K562 (cell line): ENCODE measurements at regions not wholly inside any gene's neighbourhood (a gene's known extent, or its start where the extent isn't known, plus 50 kb on each side); places are given as distances from the start of the nearest gene placed in this dataset.
A peak's percentile ranks its signal among the peaks of the same experiment; 100 is the strongest.

Experiments used
- ATAC-seq: fragments of 200-7000 bp; cut with Tn5 transposase; 3 replicates; pipeline ENCODE4 v1.9.1; 2020; ENCODE audit warnings: moderate library complexity
- BruUV-seq: library from RNA; stranded (reverse); fragments of 400-500 nt; replicated peaks from 2 replicates; lab custom pipeline; 2021; lab: Mats Ljungman, UMichigan
- CTCF ChIA-PET: fragments of 300-600 bp; formaldehyde crosslinking; extraction: SDS; loops from one replicate; lab custom pipeline; 2021; ENCODE audit warnings: low intra/inter-chr PET ratio; lab: Yijun Ruan, JAX
- POLR2A ChIA-PET: fragments of 300-600, 350-650 bp; sonication (Branson Sonifier 250); formaldehyde crosslinking; extraction: SDS; loops from one replicate; lab custom pipeline; 2021; ENCODE audit warnings: antibody characterized with exemption, inconsistent platforms; lab: Yijun Ruan, JAX
- DNase-seq, 4 experiments: peaks; one replicate each; pipeline versions ENCODE4 v3.0.0 to v3.0.0-alpha.2; 2011 to 2018; ENCODE audit warnings: low spot score in 3 of 4, mixed read lengths in 3 of 4; ENCODE audit errors: extremely low read depth in 1 of 4
- FAIRE-seq: peaks from 2 replicates; lab custom pipeline; 2011; peaks lifted over from hg19 to GRCh38; lab: Jason Lieb, UNC
- H2AFZ ChIP-seq: 2 replicates; pipeline ENCODE4 v1.6.0; 2011; ENCODE audit warnings: low read depth, low read length, control low read depth, inconsistent platforms
- H3K27ac ChIP-seq: fragments of 200-600 bp; 3 replicates; pipeline ENCODE4 v1.8.0; 2011; ENCODE audit warnings: low read depth, mild to moderate bottlenecking, control low read depth, inconsistent platforms, low read length, moderate library complexity, mixed read lengths; ENCODE audit errors: extremely low read depth
- H3K27me3 ChIP-seq, 2 experiments: fragments of 300-600 bp in 1 of 2; 2 replicates in 1 of 2; 3 replicates in 1 of 2; pipeline versions ENCODE4 v1.6.0 to v1.8.0; 2011; ENCODE audit warnings: inconsistent platforms in 2 of 2, low read length in 2 of 2, mild to moderate bottlenecking in 1 of 2, mixed read lengths in 1 of 2, moderate library complexity in 1 of 2; ENCODE audit not compliant: control insufficient read depth in 2 of 2, insufficient read depth in 2 of 2
- H3K36me3 ChIP-seq: fragments of 300-600 bp; 3 replicates; pipeline ENCODE4 v1.8.0; 2011; ENCODE audit warnings: mild to moderate bottlenecking, low read length, inconsistent platforms; ENCODE audit not compliant: control insufficient read depth, insufficient read depth
- H3K4me1 ChIP-seq, 2 experiments: fragments of 200-600 bp in 1 of 2; replicated peaks in 1 of 2; 2 replicates in 1 of 2; 3 replicates in 1 of 2; pipeline versions ENCODE4 v1.5.1 to v1.8.0; 2011; ENCODE audit warnings: inconsistent platforms in 2 of 2, low read length in 2 of 2, mild to moderate bottlenecking in 1 of 2, mixed read lengths in 1 of 2, moderate library complexity in 1 of 2; ENCODE audit not compliant: control insufficient read depth in 2 of 2, insufficient read depth in 2 of 2
- H3K4me2 ChIP-seq: 2 replicates; pipeline ENCODE4 v1.6.1; 2011; ENCODE audit warnings: low read length, control low read depth, inconsistent platforms, mixed read lengths; ENCODE audit not compliant: insufficient read depth
- H3K4me3 ChIP-seq: fragments of 200-600 bp; sonication (generic), shearing (Covaris generic); 2 replicates; pipeline ENCODE4 v1.5.1; 2016; ENCODE audit warnings: control low read depth, inconsistent platforms
- H3K79me2 ChIP-seq: fragments of 200-600 bp; 3 replicates; pipeline ENCODE4 v1.8.0; 2011; ENCODE audit warnings: low read length, inconsistent platforms; ENCODE audit not compliant: control insufficient read depth, insufficient read depth
- H3K9ac ChIP-seq, 2 experiments: 2 replicates each; pipeline versions ENCODE4 v1.6.0 to v1.6.1; 2011; ENCODE audit warnings: low read depth in 2 of 2, low read length in 2 of 2, control low read depth in 1 of 2, inconsistent platforms in 1 of 2, mild to moderate bottlenecking in 1 of 2, mixed read lengths in 1 of 2; ENCODE audit not compliant: insufficient read depth in 1 of 2
- H3K9me1 ChIP-seq: one replicate; pipeline ENCODE4 v1.6.0; 2011; ENCODE audit warnings: inconsistent platforms, mild to moderate bottlenecking, low read length, moderate library complexity; ENCODE audit not compliant: control insufficient read depth, insufficient read depth
- H3K9me3 ChIP-seq: replicated peaks from 2 replicates; pipeline ENCODE4 v1.5.1; 2011; ENCODE audit warnings: low read depth, low read length, inconsistent platforms; ENCODE audit not compliant: control insufficient read depth, insufficient read depth
- H4K20me1 ChIP-seq: replicated peaks from 2 replicates; pipeline ENCODE4 v1.6.1; 2011; ENCODE audit warnings: low read length, inconsistent platforms, mixed read lengths; ENCODE audit not compliant: control insufficient read depth, insufficient read depth
- BDP1 ChIP-seq: IDR thresholded peaks from 3 replicates; pipeline ENCODE4 v1.6.1; 2011; ENCODE audit not compliant: insufficient read length, insufficient read depth
- CBX1 ChIP-seq: sonication (generic); IDR thresholded peaks from 2 replicates; pipeline ENCODE4 v1.6.1; 2016; ENCODE audit warnings: antibody characterized with exemption, low read depth, mild to moderate bottlenecking
- DDX20 ChIP-seq: fragments of 450-650 bp; IDR thresholded peaks from 2 replicates; pipeline ENCODE4 v1.6.1; 2016; ENCODE audit warnings: missing genetic modification characterization, low read depth, mild to moderate bottlenecking, missing compliant biosample characterization, moderate library complexity
- DIDO1 ChIP-seq: fragments of 450-650 bp; IDR thresholded peaks from 2 replicates; pipeline ENCODE4 v1.6.1; 2016; ENCODE audit warnings: low read depth, missing biosample characterization, missing genetic modification characterization
- DMBX1 ChIP-seq: fragments of 250-450 bp; sonication (Bioruptor Pico); IDR thresholded peaks from 2 replicates; pipeline ENCODE4 v1.8.0; 2022; ENCODE audit warnings: inconsistent platforms, mild to moderate bottlenecking, moderate library complexity, borderline replicate concordance
- EP400 ChIP-seq: fragments of 450-650 bp; IDR thresholded peaks from 2 replicates; pipeline ENCODE4 v1.6.1; 2017; ENCODE audit warnings: antibody characterized with exemption, mild to moderate bottlenecking, moderate library complexity
- ETS2 ChIP-seq: IDR thresholded peaks from 2 replicates; pipeline ENCODE4 v1.6.1; 2016; ENCODE audit warnings: borderline replicate concordance, missing genetic modification characterization, mild to moderate bottlenecking, moderate library complexity, missing compliant biosample characterization; ENCODE audit not compliant: poor library complexity, severe bottlenecking
- GABPA ChIP-seq: fragments of 200-800 bp; sonication (Bioruptor generic); conservative IDR thresholded peaks from 2 replicates; pipeline ENCODE4 v1.6.1; 2016; ENCODE audit warnings: low read depth, missing genetic modification characterization, missing compliant biosample characterization
- HNRNPK ChIP-seq: fragments of 200-400 bp; formaldehyde crosslinking; IDR thresholded peaks from one replicate; pipeline ENCODE4 v1.6.1; 2018; ENCODE audit warnings: mild to moderate bottlenecking, low read depth, low read length; ENCODE audit not compliant: poor library complexity, severe bottlenecking
- MTA1 ChIP-seq: fragments of 450-650 bp; IDR thresholded peaks from 2 replicates; pipeline ENCODE4 v1.6.1; 2017; ENCODE audit warnings: borderline replicate concordance
- MYNN ChIP-seq, 2 experiments: sonication (generic); formaldehyde crosslinking in 1 of 2; IDR thresholded peaks; 2 replicates each; pipeline versions ENCODE4 v1.5.0 to v1.6.1; 2016 to 2020; ENCODE audit warnings: antibody characterized with exemption in 1 of 2, missing genetic modification reagents in 1 of 2
- NFE2 ChIP-seq: IDR thresholded peaks from 2 replicates; pipeline ENCODE4 v1.6.1; 2014; ENCODE audit warnings: antibody characterized with exemption, low read depth
- NFIC ChIP-seq: fragments of 450-650 bp; IDR thresholded peaks from 2 replicates; pipeline ENCODE4 v1.6.1; 2017; ENCODE audit warnings: mild to moderate bottlenecking, inconsistent platforms
- RNF2 ChIP-seq: sonication (generic); IDR thresholded peaks from 2 replicates; pipeline ENCODE4 v1.6.1; 2016
- SMARCA4 ChIP-seq: fragments of 450-650 bp; IDR thresholded peaks from 2 replicates; pipeline ENCODE4 v1.6.1; 2016
- SRSF7 ChIP-seq: fragments of 200-400 bp; formaldehyde crosslinking; optimal IDR thresholded peaks from 2 replicates; pipeline ENCODE3; 2017; ENCODE audit warnings: mild to moderate bottlenecking, low read depth, low read length
- STAT5A ChIP-seq: IDR thresholded peaks from 2 replicates; pipeline ENCODE4 v1.6.1; 2012; ENCODE audit warnings: low read length, inconsistent platforms, borderline replicate concordance
- XRCC3 ChIP-seq: fragments of 450-650 bp; IDR thresholded peaks from 2 replicates; pipeline ENCODE4 v1.6.1; 2017; ENCODE audit warnings: mild to moderate bottlenecking, moderate library complexity
- XRCC5 ChIP-seq: fragments of 200-400 bp; formaldehyde crosslinking; IDR thresholded peaks from 2 replicates; pipeline ENCODE4 v1.6.1; 2017; ENCODE audit warnings: low read depth, mild to moderate bottlenecking, low read length
- ZKSCAN3 ChIP-seq: fragments of 250-450 bp; sonication (Bioruptor Pico); IDR thresholded peaks from 2 replicates; pipeline ENCODE4 v1.4.0; 2020
- ZNF165 ChIP-seq: fragments of 250-450 bp; sonication (Bioruptor Pico); IDR thresholded peaks from 2 replicates; pipeline ENCODE4 v1.4.0; 2020; ENCODE audit warnings: borderline replicate concordance
- ZNF444 ChIP-seq: fragments of 250-450 bp; sonication (Bioruptor Pico); IDR thresholded peaks from 2 replicates; pipeline ENCODE4 v1.4.0; 2020; ENCODE audit warnings: mild to moderate bottlenecking, moderate library complexity
- ZNF79 ChIP-seq: fragments of 250-450 bp; sonication (Bioruptor Pico); IDR thresholded peaks from 2 replicates; pipeline ENCODE4 v1.4.0; 2020; ENCODE audit warnings: low read depth, mild to moderate bottlenecking, moderate library complexity
- ZSCAN32 ChIP-seq: fragments of 450-650 bp; formaldehyde crosslinking; IDR thresholded peaks from 2 replicates; pipeline ENCODE4 v1.4.0; 2020; ENCODE audit warnings: mild to moderate bottlenecking, moderate library complexity
- WGBS: fragments of 100-300 bp; shearing (Covaris generic); methylation state at CpG from one replicate; pipeline ENCODE4 v1.1.6; 2016; ENCODE audit warnings: low coverage, mixed read lengths; ENCODE audit not compliant: insufficient coverage; ENCODE audit errors: missing lambda C conversion rate; 5-methylcytosine and 5-hydroxymethylcytosine counted together
- in situ Hi-C: fragments of 300-500 bp; cut with MboI; formaldehyde crosslinking; loops from 4 replicates; pipeline ENCODE4 v1.15.0; 2018; ENCODE audit warnings: inconsistent platforms, mixed read lengths
- intact Hi-C: fragments of 100-400 bp; cut with micrococcal nuclease; formaldehyde crosslinking; loops from 2 replicates; pipeline ENCODE4 v1.14.2; 2022

- no peak for TF ChIP-seq ZNF444 (CRISPR knock-in tag)
- peak; percentile 60 for TF ChIP-seq NFIC
- TF ChIP-seq NFE2: no peak
- no peak for TF ChIP-seq DIDO1
- peak; percentile 50; the same call in 1 of the 2 replicates for TF ChIP-seq STAT5A
Measured at GRCh38 chr9:88933607-88934379, 57.5 kb upstream of the S1PR3 start (continued).

- H2AFZ ChIP-seq: no peak overlapping the region
- TF ChIP-seq ZSCAN32 (no peak), MYNN (IDR thresholded peaks at IDR 0.05) (no peak), MYNN (CRISPR knock-in tag; IDR thresholded peaks at IDR 0.05) (no peak), ZNF79 (no peak), ZKSCAN3 (CRISPR knock-in tag) (no peak), BDP1 (no peak), XRCC3 (no peak), DDX20 (tag) (no peak), DMBX1 (CRISPR knock-in tag) (no peak), CBX1 (no peak), GABPA (tag) (no peak), XRCC5 (no peak), ETS2 (tag) (no peak), HNRNPK (no peak), EP400 (no peak), SMARCA4 (no peak), ZNF165 (CRISPR knock-in tag) (no peak), SRSF7 (no peak), MTA1 (no peak), RNF2 (no peak)
Measured at GRCh38 chr9:88934876-88935535, 56.3 kb upstream of the S1PR3 start.

More at GRCh38 chr9:88934876-88935535, 56.3 kb upstream of the S1PR3 start:
- H3K27ac ChIP-seq: no peak overlapping the region
- H4K20me1 ChIP-seq: no peaks in the 10 kb centered on the region
- H3K9me3 ChIP-seq: 0 out of 2 replicates have a peak, but pooled peaks cover 2% of the 10 kb centered on the region
- H3K4me1 ChIP-seq: peaks cover 3 to 20% of the 10 kb centered on the region in 2 experiments; a peak in 3 of 5 replicates
- H3K27me3 ChIP-seq: no peaks in the 10 kb centered on the region
- DNase-seq (no peak), ATAC-seq (no peak), FAIRE-seq (no peak)
- POLR2A ChIA-PET: interaction anchor here (0.6 kb wide), 1 partner anchor 1078 kb away, joined by 3 read pairs; no protein-coding TSS in a partner anchor
- no peaks in the 10 kb centered on the region for H3K9me1 ChIP-seq
- H3K36me3 ChIP-seq: no peaks in the 10 kb centered on the region
- no peak overlapping the region for H3K4me2 ChIP-seq
- intact Hi-C loops: no loop called here
- no peaks in the 10 kb centered on the region for H3K79me2 ChIP-seq
- 45% methylated on average over 5 of the region's 5 CpGs for WGBS
- in situ Hi-C loops: no loop called here
- no peak overlapping the region for H3K4me3 ChIP-seq
- BruUV-seq: no TSS peak
- CTCF ChIA-PET: no interaction called here
- H3K9ac ChIP-seq: no peak overlapping the region
